Mesothelial cell of epicardium (in vitro differentiated cells): ENCODE measurements at regions not wholly inside any gene's neighbourhood (a gene's known extent, or its start where the extent isn't known, plus 50 kb on each side); places are given as distances from the start of the nearest gene placed in this dataset.

ENCODE experiments used
- DNase-seq, 2 experiments: peaks; one replicate each; pipeline ENCODE4 v3.0.0; 2021; ENCODE audit warnings: low spot score in 2 of 2; ENCODE audit not compliant: unreplicated experiment in 2 of 2
- H3K27ac Mint-ChIP-seq: 2 replicates; pipeline ENCODE4 v1.8.0; 2021; ENCODE audit warnings: mixed read lengths
- H3K27me3 Mint-ChIP-seq: 2 replicates; pipeline ENCODE4 v1.8.0; 2021; ENCODE audit warnings: low read depth, mixed read lengths
- H3K36me3 Mint-ChIP-seq: 2 replicates; pipeline ENCODE4 v1.8.0; 2021; ENCODE audit warnings: mixed read lengths
- H3K4me1 Mint-ChIP-seq: 2 replicates; pipeline ENCODE4 v1.8.0; 2021; ENCODE audit warnings: mixed read lengths
- H3K4me3 Mint-ChIP-seq: 2 replicates; pipeline ENCODE4 v1.8.0; 2021; ENCODE audit warnings: mild to moderate bottlenecking, moderate library complexity, mixed read lengths
- H3K9me3 Mint-ChIP-seq: 2 replicates; pipeline ENCODE4 v1.8.0; 2021; ENCODE audit warnings: mixed read lengths
- CTCF ChIP-seq: fragments of 200-600 bp; sonication (generic); IDR thresholded peaks from one replicate; pipeline ENCODE4 v1.5.0; 2021; ENCODE audit warnings: antibody characterized with exemption; ENCODE audit not compliant: unreplicated experiment

GRCh38 chr13:71171740-71172139 lies 695.3 kb downstream of the DACH1 start:
- Mint-ChIP-seq H3K36me3 (no peaks in the 10 kb centered on the region), H3K4me3 (no peak overlapping the region)

GRCh38 chr13:71169180-71169579 lies 697.8 kb downstream of the DACH1 start:
- H3K4me3 Mint-ChIP-seq = no peak overlapping the region
- no peaks in the 10 kb centered on the region for H3K27me3 Mint-ChIP-seq
- no peak for TF ChIP-seq CTCF
- no peaks in the 10 kb centered on the region for H3K36me3 Mint-ChIP-seq
- no peak for DNase-seq
- H3K4me1 Mint-ChIP-seq = peaks cover 14% of the 10 kb centered on the region
- peak overlapping the region; percentile 85 for H3K27ac Mint-ChIP-seq
- peaks cover 5% of the 10 kb centered on the region for H3K9me3 Mint-ChIP-seq

More at GRCh38 chr13:71171740-71172139, 695.3 kb downstream of the DACH1 start:
- Mint-ChIP-seq H3K27ac (no peak overlapping the region), H3K9me3 (peaks cover 5% of the 10 kb centered on the region), H3K4me1 (peaks cover 14% of the 10 kb centered on the region), H3K27me3 (no peaks in the 10 kb centered on the region)
- TF ChIP-seq CTCF = no peak
- DNase-seq = no peak

- no peaks in the 10 kb centered on the region for H3K27me3 Mint-ChIP-seq
- no peaks in the 10 kb centered on the region for H3K4me1 Mint-ChIP-seq
- H3K9me3 Mint-ChIP-seq = peaks cover 18% of the 10 kb centered on the region
These were observed 710.5 kb downstream of the DACH1 start for GRCh38 chr13:71156550-71156949.

GRCh38 chr13:71149498-71150363 lies 717.3 kb downstream of the DACH1 start:
- H3K4me1 Mint-ChIP-seq = peaks cover 6% of the 10 kb centered on the region
- H3K4me3 Mint-ChIP-seq = no peak overlapping the region
- H3K27ac Mint-ChIP-seq = no peak overlapping the region
- TF ChIP-seq CTCF = no peak
- DNase-seq = no peak
- H3K9me3 Mint-ChIP-seq = peaks cover 12% of the 10 kb centered on the region
- no peaks in the 10 kb centered on the region for H3K36me3 Mint-ChIP-seq
- H3K27me3 Mint-ChIP-seq = no peaks in the 10 kb centered on the region

More at GRCh38 chr13:71156550-71156949, 710.5 kb downstream of the DACH1 start:
- Mint-ChIP-seq H3K27ac (no peak overlapping the region), H3K36me3 (no peaks in the 10 kb centered on the region), H3K4me3 (no peak overlapping the region)
- no peak for TF ChIP-seq CTCF
- DNase-seq = no peak

- no peak for DNase-seq
- no peak for TF ChIP-seq CTCF
- Mint-ChIP-seq H3K27ac (no peak overlapping the region), H3K27me3 (no peaks in the 10 kb centered on the region), H3K4me1 (peaks cover 8% of the 10 kb centered on the region), H3K36me3 (no peaks in the 10 kb centered on the region), H3K4me3 (no peak overlapping the region), H3K9me3 (peaks cover 5% of the 10 kb centered on the region)
These were observed 718.0 kb downstream of the DACH1 start for GRCh38 chr13:71149046-71149445.
